HUDEP-2 (cell line): ENCODE measurements at regions not wholly inside any gene's neighbourhood (a gene's known extent, or its start where the extent isn't known, plus 50 kb on each side); places are given as distances from the start of the nearest gene placed in this dataset.
"Not testable (repeated sequence)": the region's sequence is repeated elsewhere in the genome, so short reads cannot be mapped to it uniquely, and the experiment has no call there.

Experiments used
- DNase-seq, 76 experiments: peaks; one replicate each; lab custom pipeline; 2025; ENCODE audit not compliant: unreplicated experiment in 76 of 76; lab: John Stamatoyannopoulos, UW

GRCh38 chr16:65283181-65283651, 161.4 kb upstream of the CDH11 start:
- DNase-seq: no peak

GRCh38 chr16:65281586-65281985, 159.7 kb upstream of the CDH11 start:
- no peak for DNase-seq

- no peak for DNase-seq
Measured at GRCh38 chr16:65280845-65281512, 159.1 kb upstream of the CDH11 start.

- no peak for DNase-seq
Measured at GRCh38 chr16:65279576-65279975, 157.7 kb upstream of the CDH11 start.

GRCh38 chr16:65278874-65279273, 157.0 kb upstream of the CDH11 start:
- no peak for DNase-seq

- no peak for DNase-seq
Measured at GRCh38 chr16:65274566-65274965, 152.7 kb upstream of the CDH11 start.

GRCh38 chr16:65272699-65273414, 151.0 kb upstream of the CDH11 start:
- no peak for DNase-seq

- no peak for DNase-seq
Measured at GRCh38 chr16:65271996-65272395, 150.1 kb upstream of the CDH11 start.

- no peak for DNase-seq
Measured at GRCh38 chr16:65268331-65268730, 146.5 kb upstream of the CDH11 start.

GRCh38 chr16:65263896-65264295, 142.0 kb upstream of the CDH11 start:
- DNase-seq: no peak

- no peak for DNase-seq
Measured at GRCh38 chr16:65260746-65261145, 138.9 kb upstream of the CDH11 start.

GRCh38 chr16:65254144-65254543, 132.3 kb upstream of the CDH11 start:
- DNase-seq: no peak

GRCh38 chr16:65249768-65250167, 127.9 kb upstream of the CDH11 start:
- no peak for DNase-seq

GRCh38 chr16:65244787-65245186, 122.9 kb upstream of the CDH11 start:
- DNase-seq: no peak

- DNase-seq: no peak
Measured at GRCh38 chr16:65235339-65236177, 113.7 kb upstream of the CDH11 start.

GRCh38 chr16:65234721-65235320, 113.0 kb upstream of the CDH11 start:
- not testable (repeated sequence) for DNase-seq

GRCh38 chr16:65229191-65229662, 107.4 kb upstream of the CDH11 start:
- DNase-seq: no peak

GRCh38 chr16:65227150-65227835, 105.4 kb upstream of the CDH11 start:
- no peak for DNase-seq

GRCh38 chr16:65226077-65226476, 104.2 kb upstream of the CDH11 start:
- DNase-seq: no peak

GRCh38 chr16:65225488-65225887, 103.6 kb upstream of the CDH11 start:
- no peak for DNase-seq
